NT2/D1 (cell line): ENCODE measurements at regions not wholly inside any gene's neighbourhood (a gene's known extent, or its start where the extent isn't known, plus 50 kb on each side); places are given as distances from the start of the nearest gene placed in this dataset.

Experiments
- DNase-seq: peaks from one replicate; pipeline ENCODE4 v3.0.0-alpha.2; 2011; ENCODE audit warnings: low read depth, low spot score
- H3K27me3 ChIP-seq: 2 replicates; pipeline ENCODE4 v1.6.0; 2011; ENCODE audit warnings: mild to moderate bottlenecking; ENCODE audit not compliant: insufficient read length, insufficient read depth
- H3K36me3 ChIP-seq: 2 replicates; pipeline ENCODE4 v1.6.1; 2011; ENCODE audit warnings: mild to moderate bottlenecking, low read length, mixed read lengths; ENCODE audit not compliant: insufficient read depth, insufficient read length
- H3K4me1 ChIP-seq: 2 replicates; pipeline ENCODE4 v1.5.1; 2011; ENCODE audit not compliant: insufficient read depth, insufficient read length
- H3K4me3 ChIP-seq: 2 replicates; pipeline ENCODE4 v1.5.1; 2011; ENCODE audit warnings: low read depth; ENCODE audit not compliant: insufficient read length
- H3K9ac ChIP-seq: 2 replicates; pipeline ENCODE4 v1.6.0; 2011; ENCODE audit warnings: low read depth; ENCODE audit not compliant: insufficient read length
- H3K9me3 ChIP-seq: 2 replicates; pipeline ENCODE4 v1.5.1; 2011; ENCODE audit warnings: mild to moderate bottlenecking, low read length; ENCODE audit not compliant: insufficient read depth
- SUZ12 ChIP-seq: IDR thresholded peaks from 2 replicates; pipeline ENCODE4 v1.6.1; 2011; ENCODE audit not compliant: insufficient read length, insufficient read depth; ENCODE audit errors: extremely low read depth
- YY1 ChIP-seq: IDR thresholded peaks from 2 replicates; pipeline ENCODE4 v1.6.1; 2011; ENCODE audit not compliant: insufficient read length, insufficient read depth
- ZNF274 ChIP-seq: IDR thresholded peaks from 2 replicates; pipeline ENCODE4 v1.6.1; 2011; ENCODE audit warnings: mild to moderate bottlenecking, low read depth, low read length

- TF ChIP-seq ZNF274 = no peak
- TF ChIP-seq SUZ12 = no peak
- TF ChIP-seq YY1 = no peak
- Histone ChIP-seq H3K27me3 (no peaks in the 10 kb centered on the region), H3K36me3 (no peaks in the 10 kb centered on the region)
Observed at GRCh38 chr4:136918772-136919171, 613.5 kb downstream of the PCDH18 start.

GRCh38 chr4:136917312-136918110, 614.8 kb downstream of the PCDH18 start:
- Histone ChIP-seq H3K9ac (no peak overlapping the region), H3K36me3 (no peaks in the 10 kb centered on the region), H3K9me3 (peaks cover 5% of the 10 kb centered on the region; the same call in 1 of the 2 replicates), H3K27me3 (no peaks in the 10 kb centered on the region), H3K4me1 (no peaks in the 10 kb centered on the region), H3K4me3 (no peak overlapping the region)
- TF ChIP-seq SUZ12 (no peak), YY1 (no peak), ZNF274 (no peak)
- DNase-seq = no peak

More at GRCh38 chr4:136918772-136919171, 613.5 kb downstream of the PCDH18 start:
- H3K4me1 ChIP-seq = no peaks in the 10 kb centered on the region
- DNase-seq = no peak
- H3K4me3 ChIP-seq = no peak overlapping the region
- peaks cover 5% of the 10 kb centered on the region; the same call in 1 of the 2 replicates for H3K9me3 ChIP-seq
- no peak overlapping the region for H3K9ac ChIP-seq

- Histone ChIP-seq H3K27me3 (no peaks in the 10 kb centered on the region), H3K9ac (no peak overlapping the region), H3K36me3 (no peaks in the 10 kb centered on the region), H3K4me3 (no peak overlapping the region), H3K9me3 (no peaks in the 10 kb centered on the region), H3K4me1 (no peaks in the 10 kb centered on the region)
- TF ChIP-seq YY1 (no peak), ZNF274 (no peak), SUZ12 (no peak)
- no peak for DNase-seq
Observed at GRCh38 chr4:136909626-136910025, 622.7 kb downstream of the PCDH18 start.

GRCh38 chr4:136908122-136908521, 624.2 kb downstream of the PCDH18 start:
- no peak for DNase-seq
- Histone ChIP-seq H3K4me3 (no peak overlapping the region), H3K27me3 (no peaks in the 10 kb centered on the region), H3K9ac (no peak overlapping the region), H3K9me3 (no peaks in the 10 kb centered on the region), H3K36me3 (no peaks in the 10 kb centered on the region), H3K4me1 (no peaks in the 10 kb centered on the region)
- TF ChIP-seq SUZ12 (no peak), YY1 (no peak), ZNF274 (no peak)

GRCh38 chr4:136900696-136901095, 631.6 kb downstream of the PCDH18 start:
- Histone ChIP-seq H3K9me3 (no peaks in the 10 kb centered on the region), H3K27me3 (no peaks in the 10 kb centered on the region), H3K36me3 (no peaks in the 10 kb centered on the region), H3K4me1 (no peaks in the 10 kb centered on the region), H3K4me3 (no peak overlapping the region), H3K9ac (no peak overlapping the region)
- no peak for TF ChIP-seq SUZ12
- TF ChIP-seq YY1 = no peak
- TF ChIP-seq ZNF274 = no peak
- DNase-seq = no peak

GRCh38 chr4:136898590-136899248, 633.6 kb downstream of the PCDH18 start:
- H3K36me3 ChIP-seq = no peaks in the 10 kb centered on the region
- H3K4me3 ChIP-seq = no peak overlapping the region
- H3K9ac ChIP-seq = no peak overlapping the region
- H3K27me3 ChIP-seq = no peaks in the 10 kb centered on the region
- TF ChIP-seq ZNF274 (no peak), SUZ12 (no peak), YY1 (no peak)
- no peaks in the 10 kb centered on the region for H3K9me3 ChIP-seq
- no peaks in the 10 kb centered on the region for H3K4me1 ChIP-seq
- DNase-seq = no peak

GRCh38 chr4:136893573-136893972, 638.7 kb downstream of the PCDH18 start:
- no peak for DNase-seq
- Histone ChIP-seq H3K4me3 (no peak overlapping the region), H3K9me3 (no peaks in the 10 kb centered on the region), H3K4me1 (no peaks in the 10 kb centered on the region), H3K27me3 (no peaks in the 10 kb centered on the region), H3K9ac (no peak overlapping the region), H3K36me3 (no peaks in the 10 kb centered on the region)
- TF ChIP-seq ZNF274 (no peak), SUZ12 (no peak), YY1 (no peak)
